ENCODE measurements at regions not wholly inside any gene's neighbourhood (a gene's known extent, or its start where the extent isn't known, plus 50 kb on each side); places are given as distances from the start of the nearest gene placed in this dataset.
"Not testable (repeated sequence)": the region's sequence is repeated elsewhere in the genome, so short reads cannot be mapped to it uniquely, and the experiment has no call there.

GRCh38 chr9:31588006-31588405 is 796.4 kb upstream of the ACO1 start:
- ATAC-seq, result no peak

GRCh38 chr9:31588756-31589155 is 795.7 kb upstream of the ACO1 start:
- CTCF ChIA-PET, result no interaction called here
- Mint-ChIP-seq H3K4me1 (ENCODE audit: low read depth) (no peaks in the 10 kb centered on the region), H3K27me3 (no peaks in the 10 kb centered on the region), H3K4me3 (no peak overlapping the region), H3K27ac (no peak overlapping the region), H3K36me3 (ENCODE audit: low read depth) (no peaks in the 10 kb centered on the region), H3K9me3 (no peaks in the 10 kb centered on the region)
- no peak for TF ChIP-seq CTCF (IDR thresholded peaks at IDR 0.05)
- POLR2A ChIA-PET, result no interaction called here
- no peak for ATAC-seq
- intact Hi-C loops (cut with micrococcal nuclease), result no loop called here
- DNase-seq, result no peak

More at GRCh38 chr9:31588006-31588405, 796.4 kb upstream of the ACO1 start:
- Mint-ChIP-seq H3K4me3 (no peak overlapping the region), H3K9me3 (peaks cover 2% of the 10 kb centered on the region), H3K27me3 (no peaks in the 10 kb centered on the region), H3K4me1 (ENCODE audit: low read depth) (no peaks in the 10 kb centered on the region), H3K36me3 (ENCODE audit: low read depth) (no peaks in the 10 kb centered on the region), H3K27ac (no peak overlapping the region)
- DNase-seq, result no peak
- ChIA-PET POLR2A (interaction anchor here (0.7 kb wide), 1 partner anchor 67 kb away, joined by 3 read pairs; no protein-coding TSS in a partner anchor), CTCF (no interaction called here)
- no peak for TF ChIP-seq CTCF (IDR thresholded peaks at IDR 0.05)
- intact Hi-C loops (cut with micrococcal nuclease), result no loop called here

- ChIA-PET CTCF (no interaction called here), POLR2A (no interaction called here)
- Mint-ChIP-seq H3K27me3 (no peaks in the 10 kb centered on the region), H3K27ac (no peak overlapping the region), H3K4me3 (no peak overlapping the region), H3K4me1 (ENCODE audit: low read depth) (no peaks in the 10 kb centered on the region), H3K36me3 (ENCODE audit: low read depth) (no peaks in the 10 kb centered on the region), H3K9me3 (no peaks in the 10 kb centered on the region)
- ATAC-seq (no peak), DNase-seq (no peak)
- intact Hi-C loops (cut with micrococcal nuclease), result no loop called here
- no peak for TF ChIP-seq CTCF (IDR thresholded peaks at IDR 0.05)
These were observed 794.4 kb upstream of the ACO1 start for GRCh38 chr9:31590091-31590490.

- ATAC-seq; CTCF ChIA-PET; DNase-seq; H3K36me3 Mint-ChIP-seq (ENCODE audit: low read depth); H3K4me3 Mint-ChIP-seq; H3K9me3 Mint-ChIP-seq; H3K27ac Mint-ChIP-seq; H3K27me3 Mint-ChIP-seq; H3K4me1 Mint-ChIP-seq (ENCODE audit: low read depth); intact Hi-C loops (cut with micrococcal nuclease); POLR2A ChIA-PET: not testable (repeated sequence)
These were observed 787.4 kb upstream of the ACO1 start for GRCh38 chr9:31597086-31597485.

- H3K4me3 Mint-ChIP-seq, result no peak overlapping the region
- H3K27me3 Mint-ChIP-seq, result no peaks in the 10 kb centered on the region
- H3K27ac Mint-ChIP-seq, result no peak overlapping the region
- intact Hi-C loops (cut with micrococcal nuclease), result no loop called here
- H3K4me1 Mint-ChIP-seq (ENCODE audit: low read depth), result peaks cover 8% of the 10 kb centered on the region
- H3K36me3 Mint-ChIP-seq (ENCODE audit: low read depth), result no peaks in the 10 kb centered on the region
- ChIA-PET CTCF (no interaction called here), POLR2A (no interaction called here)
- no peaks in the 10 kb centered on the region for H3K9me3 Mint-ChIP-seq
- no peak for TF ChIP-seq CTCF (IDR thresholded peaks at IDR 0.05)
- ATAC-seq (peak; percentile 53), DNase-seq (peak; percentile 7)
These were observed 786.5 kb upstream of the ACO1 start for GRCh38 chr9:31597977-31598376.

- DNase-seq, result no peak
- H3K9me3 Mint-ChIP-seq, result no peaks in the 10 kb centered on the region
- ChIA-PET CTCF (no interaction called here), POLR2A (no interaction called here)
- no peak overlapping the region for H3K4me3 Mint-ChIP-seq
- no peaks in the 10 kb centered on the region for H3K36me3 Mint-ChIP-seq (ENCODE audit: low read depth)
- TF ChIP-seq CTCF (IDR thresholded peaks at IDR 0.05), result no peak
- no peak for ATAC-seq
- H3K4me1 Mint-ChIP-seq (ENCODE audit: low read depth), result peaks cover 8% of the 10 kb centered on the region
- no peak overlapping the region for H3K27ac Mint-ChIP-seq
- no peaks in the 10 kb centered on the region for H3K27me3 Mint-ChIP-seq
- intact Hi-C loops (cut with micrococcal nuclease), result no loop called here
These were observed 782.8 kb upstream of the ACO1 start for GRCh38 chr9:31601666-31602065.
